HK-2 (cell line): ENCODE measurements at regions not wholly inside any gene's neighbourhood (a gene's known extent, or its start where the extent isn't known, plus 50 kb on each side); places are given as distances from the start of the nearest gene placed in this dataset.

Experiments used
- DNase-seq: peaks from one replicate; pipeline ENCODE4 v3.0.0-alpha.2; 2018; ENCODE audit not compliant: unreplicated experiment

- DNase-seq: no peak
These were observed 104.6 kb downstream of the AMY1C start for GRCh38 chr1:103854279-103854678.

GRCh38 chr1:103859721-103860120 is 110.0 kb downstream of the AMY1C start:
- no peak for DNase-seq

GRCh38 chr1:103898576-103899345 is 149.1 kb downstream of the AMY1C start:
- DNase-seq: no peak

GRCh38 chr1:103900005-103900404 is 150.3 kb downstream of the AMY1C start:
- no peak for DNase-seq

- no peak for DNase-seq
These were observed 151.4 kb downstream of the AMY1C start for GRCh38 chr1:103901072-103901471.

- no peak for DNase-seq
These were observed 155.7 kb downstream of the AMY1C start for GRCh38 chr1:103905363-103905762.

- DNase-seq: no peak
These were observed 161.8 kb downstream of the AMY1C start for GRCh38 chr1:103911450-103911849.

- DNase-seq: no peak
These were observed 168.1 kb downstream of the AMY1C start for GRCh38 chr1:103917795-103918194.

- no peak for DNase-seq
These were observed 182.2 kb downstream of the AMY1C start for GRCh38 chr1:103931891-103932290.

- DNase-seq: no peak
These were observed 188.2 kb downstream of the AMY1C start for GRCh38 chr1:103937763-103938357.

- DNase-seq: no peak
These were observed 191.4 kb downstream of the AMY1C start for GRCh38 chr1:103941086-103941485.

- no peak for DNase-seq
These were observed 192.3 kb downstream of the AMY1C start for GRCh38 chr1:103942029-103942428.

GRCh38 chr1:103945774-103946173 is 196.1 kb downstream of the AMY1C start:
- DNase-seq: no peak

GRCh38 chr1:103948526-103948925 is 198.8 kb downstream of the AMY1C start:
- no peak for DNase-seq

- no peak for DNase-seq
These were observed 200.1 kb downstream of the AMY1C start for GRCh38 chr1:103949779-103950178.

- no peak for DNase-seq
These were observed 203.7 kb downstream of the AMY1C start for GRCh38 chr1:103953386-103953785.

- DNase-seq: no peak
These were observed 209.0 kb downstream of the AMY1C start for GRCh38 chr1:103958699-103959098.

- DNase-seq: no peak
These were observed 209.9 kb downstream of the AMY1C start for GRCh38 chr1:103959565-103959964.

GRCh38 chr1:103960045-103960444 is 210.3 kb downstream of the AMY1C start:
- no peak for DNase-seq

GRCh38 chr1:103960710-103961109 is 211.0 kb downstream of the AMY1C start:
- DNase-seq: no peak

- no peak for DNase-seq
These were observed 237.1 kb downstream of the AMY1C start for GRCh38 chr1:103986792-103987191.

GRCh38 chr1:103997631-103998030 is 247.9 kb downstream of the AMY1C start:
- DNase-seq: no peak

- no peak for DNase-seq
These were observed 269.4 kb downstream of the AMY1C start for GRCh38 chr1:104018922-104019674.
